ENCODE measurements at regions not wholly inside any gene's neighbourhood (a gene's known extent, or its start where the extent isn't known, plus 50 kb on each side); places are given as distances from the start of the nearest gene placed in this dataset.
A peak's percentile ranks its signal among the peaks of the same experiment; 100 is the strongest.

DNA sequence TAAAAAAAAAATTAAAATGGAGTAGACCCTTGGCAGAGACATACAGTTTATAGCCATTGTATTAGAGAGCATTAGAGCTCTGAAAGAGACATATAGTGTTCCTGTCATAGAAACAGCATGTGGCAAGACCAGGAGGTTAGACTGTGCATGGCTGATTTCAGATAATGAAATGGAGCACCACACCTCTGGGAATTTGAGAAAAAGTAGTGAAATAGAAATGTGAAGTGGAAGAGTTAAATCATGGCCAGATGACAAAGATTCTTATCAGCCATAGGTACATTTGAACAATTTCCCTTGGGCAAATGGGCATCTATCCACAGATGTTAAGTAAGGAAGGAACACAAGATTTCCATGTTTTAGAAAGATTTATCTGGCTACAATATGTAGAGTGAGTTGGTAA, 1083.1 kb downstream of the PLA2G4A start:
- TF ChIP-seq NFIC (IDR thresholded peaks at IDR 0.05) (peak; percentile 28; the same call in 1 of the 2 replicates), TCF12 (IDR thresholded peaks at IDR 0.05; ENCODE audit: low read depth) (no peak), ZBTB7A (IDR thresholded peaks at IDR 0.05; ENCODE audit: low read depth) (no peak), CREB1 (IDR thresholded peaks at IDR 0.05; ENCODE audit: low read depth) (no peak)

DNA sequence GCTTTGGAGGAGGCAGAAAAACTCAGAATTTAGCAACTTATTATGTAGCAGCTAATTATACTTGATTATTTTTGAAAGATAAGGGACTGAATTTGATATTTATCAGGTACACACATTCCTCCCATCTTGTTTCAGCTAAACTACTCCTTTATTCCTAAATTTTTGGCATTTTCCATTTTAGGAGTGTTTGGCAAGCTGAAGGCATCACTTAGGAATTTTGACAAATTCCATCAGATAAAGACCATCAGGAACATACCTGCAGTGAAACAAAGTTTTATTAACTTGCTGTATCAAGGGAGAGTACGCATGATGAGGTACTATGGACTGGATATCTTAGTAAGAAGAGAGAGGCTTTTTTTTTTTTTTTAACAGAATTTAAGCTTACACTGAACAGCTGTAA, 1092.2 kb downstream of the PLA2G4A start:
- no peak for TF ChIP-seq TAF1 (IDR thresholded peaks at IDR 0.05; ENCODE audit: low read depth)
- no peak for TF ChIP-seq CEBPB (IDR thresholded peaks at IDR 0.05)

DNA sequence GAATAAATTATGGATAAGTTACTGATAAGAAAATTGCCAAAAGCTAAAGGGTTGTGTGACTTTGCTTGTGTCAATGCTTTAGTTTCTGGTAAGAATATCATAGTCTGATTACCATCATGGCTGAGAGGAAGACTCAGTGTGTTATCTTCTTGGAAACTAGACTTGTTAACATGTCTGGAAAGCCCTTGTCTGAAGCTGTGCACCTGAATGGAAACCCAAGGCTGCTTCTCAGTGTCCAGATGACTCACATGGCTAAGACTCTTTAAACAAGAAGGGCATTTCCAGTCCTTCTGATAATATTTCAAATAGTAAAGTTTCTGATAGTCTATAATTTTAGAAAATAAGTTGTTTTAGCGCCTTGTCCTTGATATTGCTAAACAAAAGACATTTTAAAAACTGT, 1092.7 kb downstream of the PLA2G4A start:
- no peak for TF ChIP-seq RAD21 (IDR thresholded peaks at IDR 0.05; ENCODE audit: low read depth)
- no peak for TF ChIP-seq FOXM1 (IDR thresholded peaks at IDR 0.05; ENCODE audit: borderline replicate concordance, low read depth)
- no peak for TF ChIP-seq TAF1 (IDR thresholded peaks at IDR 0.05; ENCODE audit: low read depth)
- TF ChIP-seq NFIC (IDR thresholded peaks at IDR 0.05), result no peak
- TF ChIP-seq, protein P1, sequence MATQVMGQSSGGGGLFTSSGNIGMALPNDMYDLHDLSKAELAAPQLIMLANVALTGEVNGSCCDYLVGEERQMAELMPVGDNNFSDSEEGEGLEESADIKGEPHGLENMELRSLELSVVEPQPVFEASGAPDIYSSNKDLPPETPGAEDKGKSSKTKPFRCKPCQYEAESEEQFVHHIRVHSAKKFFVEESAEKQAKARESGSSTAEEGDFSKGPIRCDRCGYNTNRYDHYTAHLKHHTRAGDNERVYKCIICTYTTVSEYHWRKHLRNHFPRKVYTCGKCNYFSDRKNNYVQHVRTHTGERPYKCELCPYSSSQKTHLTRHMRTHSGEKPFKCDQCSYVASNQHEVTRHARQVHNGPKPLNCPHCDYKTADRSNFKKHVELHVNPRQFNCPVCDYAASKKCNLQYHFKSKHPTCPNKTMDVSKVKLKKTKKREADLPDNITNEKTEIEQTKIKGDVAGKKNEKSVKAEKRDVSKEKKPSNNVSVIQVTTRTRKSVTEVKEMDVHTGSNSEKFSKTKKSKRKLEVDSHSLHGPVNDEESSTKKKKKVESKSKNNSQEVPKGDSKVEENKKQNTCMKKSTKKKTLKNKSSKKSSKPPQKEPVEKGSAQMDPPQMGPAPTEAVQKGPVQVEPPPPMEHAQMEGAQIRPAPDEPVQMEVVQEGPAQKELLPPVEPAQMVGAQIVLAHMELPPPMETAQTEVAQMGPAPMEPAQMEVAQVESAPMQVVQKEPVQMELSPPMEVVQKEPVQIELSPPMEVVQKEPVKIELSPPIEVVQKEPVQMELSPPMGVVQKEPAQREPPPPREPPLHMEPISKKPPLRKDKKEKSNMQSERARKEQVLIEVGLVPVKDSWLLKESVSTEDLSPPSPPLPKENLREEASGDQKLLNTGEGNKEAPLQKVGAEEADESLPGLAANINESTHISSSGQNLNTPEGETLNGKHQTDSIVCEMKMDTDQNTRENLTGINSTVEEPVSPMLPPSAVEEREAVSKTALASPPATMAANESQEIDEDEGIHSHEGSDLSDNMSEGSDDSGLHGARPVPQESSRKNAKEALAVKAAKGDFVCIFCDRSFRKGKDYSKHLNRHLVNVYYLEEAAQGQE (IDR thresholded peaks at IDR 0.05; ENCODE audit: low read depth), result no peak
- no peak for TF ChIP-seq TCF12 (IDR thresholded peaks at IDR 0.05; ENCODE audit: low read depth)
- TF ChIP-seq, protein P2, sequence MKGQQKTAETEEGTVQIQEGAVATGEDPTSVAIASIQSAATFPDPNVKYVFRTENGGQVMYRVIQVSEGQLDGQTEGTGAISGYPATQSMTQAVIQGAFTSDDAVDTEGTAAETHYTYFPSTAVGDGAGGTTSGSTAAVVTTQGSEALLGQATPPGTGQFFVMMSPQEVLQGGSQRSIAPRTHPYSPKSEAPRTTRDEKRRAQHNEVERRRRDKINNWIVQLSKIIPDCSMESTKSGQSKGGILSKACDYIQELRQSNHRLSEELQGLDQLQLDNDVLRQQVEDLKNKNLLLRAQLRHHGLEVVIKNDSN (IDR thresholded peaks at IDR 0.05), result no peak

DNA sequence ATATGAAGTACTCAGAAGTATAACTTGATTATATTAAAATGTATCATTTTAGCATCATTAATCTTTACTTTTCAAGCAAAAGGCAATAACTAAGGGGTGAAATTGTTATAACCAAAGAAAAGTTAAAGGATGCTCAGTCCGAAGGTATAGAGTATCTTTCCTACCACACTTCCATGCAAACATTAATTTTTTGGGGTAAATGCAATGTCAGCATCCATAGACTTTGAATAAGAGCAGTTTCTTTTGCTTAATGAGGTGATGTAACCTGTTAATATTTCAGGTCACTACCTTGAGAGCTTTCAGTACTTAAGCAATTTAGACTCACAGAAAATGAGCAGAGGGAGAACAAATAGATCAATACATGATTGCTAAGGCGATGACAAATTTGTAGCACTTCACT, 1093.5 kb downstream of the PLA2G4A start:
- TF ChIP-seq, protein P1 (IDR thresholded peaks at IDR 0.05; ENCODE audit: low read depth), result no peak
- TF ChIP-seq, protein P3, sequence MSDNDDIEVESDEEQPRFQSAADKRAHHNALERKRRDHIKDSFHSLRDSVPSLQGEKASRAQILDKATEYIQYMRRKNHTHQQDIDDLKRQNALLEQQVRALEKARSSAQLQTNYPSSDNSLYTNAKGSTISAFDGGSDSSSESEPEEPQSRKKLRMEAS (IDR thresholded peaks at IDR 0.05), result no peak
- TF ChIP-seq NFIC (IDR thresholded peaks at IDR 0.05), result no peak
- TF ChIP-seq EP300 (IDR thresholded peaks at IDR 0.05; ENCODE audit: borderline replicate concordance), result no peak
- no peak for TF ChIP-seq ZBTB7A (IDR thresholded peaks at IDR 0.05; ENCODE audit: low read depth)
- TF ChIP-seq EGR1 (IDR thresholded peaks at IDR 0.05), result no peak
- no peak for TF ChIP-seq CREB1 (IDR thresholded peaks at IDR 0.05; ENCODE audit: low read depth)
- TF ChIP-seq TCF12 (IDR thresholded peaks at IDR 0.05; ENCODE audit: low read depth), result no peak
- TF ChIP-seq YY1 (IDR thresholded peaks at IDR 0.05; ENCODE audit: low read depth), result no peak
- TF ChIP-seq, protein P2 (IDR thresholded peaks at IDR 0.05), result no peak
- no peak for TF ChIP-seq TEAD4 (IDR thresholded peaks at IDR 0.05)
- TF ChIP-seq FOXM1 (IDR thresholded peaks at IDR 0.05; ENCODE audit: borderline replicate concordance, low read depth), result no peak
- no peak for TF ChIP-seq RAD21 (IDR thresholded peaks at IDR 0.05; ENCODE audit: low read depth)
- TF ChIP-seq CEBPB (IDR thresholded peaks at IDR 0.05), result no peak
- TF ChIP-seq TAF1 (IDR thresholded peaks at IDR 0.05; ENCODE audit: low read depth), result no peak

DNA sequence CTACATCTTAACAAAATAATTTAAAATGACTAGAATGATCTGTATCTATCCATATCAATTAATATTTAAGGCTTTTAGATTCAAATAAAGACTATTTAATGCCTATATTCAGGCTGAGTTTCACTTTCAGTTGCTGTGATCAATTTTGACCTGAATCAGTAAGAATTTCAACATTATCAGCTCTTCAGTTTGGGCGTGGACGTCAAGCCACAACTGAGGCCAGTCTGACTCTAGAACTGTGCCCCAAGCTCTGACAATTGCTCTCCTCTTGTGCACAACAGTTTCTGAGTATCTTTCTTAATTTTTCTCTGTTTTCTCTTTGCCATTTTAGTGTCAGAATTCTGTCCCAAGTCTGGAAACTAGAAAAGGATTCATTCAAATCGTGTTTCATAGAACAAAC, 1095.5 kb downstream of the PLA2G4A start:
- TF ChIP-seq, protein P3 (IDR thresholded peaks at IDR 0.05), result no peak
- TF ChIP-seq EP300 (IDR thresholded peaks at IDR 0.05; ENCODE audit: borderline replicate concordance), result no peak
- no peak for TF ChIP-seq TCF12 (IDR thresholded peaks at IDR 0.05; ENCODE audit: low read depth)
- no peak for TF ChIP-seq CREB1 (IDR thresholded peaks at IDR 0.05; ENCODE audit: low read depth)
- TF ChIP-seq TAF1 (IDR thresholded peaks at IDR 0.05; ENCODE audit: low read depth), result no peak
- no peak for TF ChIP-seq EGR1 (IDR thresholded peaks at IDR 0.05)
- TF ChIP-seq RAD21 (IDR thresholded peaks at IDR 0.05; ENCODE audit: low read depth), result no peak
- no peak for TF ChIP-seq ZBTB7A (IDR thresholded peaks at IDR 0.05; ENCODE audit: low read depth)
- no peak for TF ChIP-seq TEAD4 (IDR thresholded peaks at IDR 0.05)
- TF ChIP-seq NFIC (IDR thresholded peaks at IDR 0.05), result no peak
- TF ChIP-seq, protein P2 (IDR thresholded peaks at IDR 0.05), result no peak
- no peak for TF ChIP-seq FOXM1 (IDR thresholded peaks at IDR 0.05; ENCODE audit: borderline replicate concordance, low read depth)
- no peak for TF ChIP-seq YY1 (IDR thresholded peaks at IDR 0.05; ENCODE audit: low read depth)
- no peak for TF ChIP-seq CEBPB (IDR thresholded peaks at IDR 0.05)
- TF ChIP-seq, protein P1 (IDR thresholded peaks at IDR 0.05; ENCODE audit: low read depth), result no peak
